Activated naive CD4-positive, alpha-beta T cell treated with anti-CD3 and anti-CD28 coated beads, Interleukin-2, amount 50 U/mL, for 16 hours (primary cell): ENCODE measurements at regions not wholly inside any gene's neighbourhood (a gene's known extent, or its start where the extent isn't known, plus 50 kb on each side); places are given as distances from the start of the nearest gene placed in this dataset.
"Not testable (repeated sequence)": the region's sequence is repeated elsewhere in the genome, so short reads cannot be mapped to it uniquely, and the experiment has no call there.

ENCODE experiments used
- DNase-seq: peaks from one replicate; pipeline ENCODE4 v3.0.0-alpha.2; 2020

- DNase-seq, result no peak
Measured at GRCh38 chr3:110646496-110646895, 425.1 kb upstream of the NECTIN3 start.

DNA sequence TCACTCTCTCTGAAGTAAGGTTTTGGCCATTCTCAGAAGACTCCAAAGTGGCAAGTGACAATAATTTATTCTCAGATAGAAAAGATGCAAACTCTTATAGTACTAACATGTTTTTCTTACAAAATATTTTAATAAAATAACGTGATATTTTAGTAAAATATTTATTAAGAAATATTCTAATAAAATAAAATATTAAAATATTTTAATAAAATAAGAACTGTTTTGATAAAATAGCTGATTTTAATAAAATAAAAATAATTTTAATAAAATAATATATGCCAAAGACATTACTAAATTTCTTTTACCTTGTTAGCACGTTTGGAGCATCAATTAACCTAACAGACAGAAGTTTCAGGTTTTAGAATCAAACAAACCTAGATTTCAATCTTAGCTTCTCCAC lies 424.0 kb upstream of the NECTIN3 start:
- DNase-seq, result no peak

- DNase-seq, result no peak
Measured at GRCh38 chr3:110650741-110651140, 420.9 kb upstream of the NECTIN3 start.

GRCh38 chr3:110654843-110655502 lies 416.6 kb upstream of the NECTIN3 start:
- DNase-seq, result no peak

DNA sequence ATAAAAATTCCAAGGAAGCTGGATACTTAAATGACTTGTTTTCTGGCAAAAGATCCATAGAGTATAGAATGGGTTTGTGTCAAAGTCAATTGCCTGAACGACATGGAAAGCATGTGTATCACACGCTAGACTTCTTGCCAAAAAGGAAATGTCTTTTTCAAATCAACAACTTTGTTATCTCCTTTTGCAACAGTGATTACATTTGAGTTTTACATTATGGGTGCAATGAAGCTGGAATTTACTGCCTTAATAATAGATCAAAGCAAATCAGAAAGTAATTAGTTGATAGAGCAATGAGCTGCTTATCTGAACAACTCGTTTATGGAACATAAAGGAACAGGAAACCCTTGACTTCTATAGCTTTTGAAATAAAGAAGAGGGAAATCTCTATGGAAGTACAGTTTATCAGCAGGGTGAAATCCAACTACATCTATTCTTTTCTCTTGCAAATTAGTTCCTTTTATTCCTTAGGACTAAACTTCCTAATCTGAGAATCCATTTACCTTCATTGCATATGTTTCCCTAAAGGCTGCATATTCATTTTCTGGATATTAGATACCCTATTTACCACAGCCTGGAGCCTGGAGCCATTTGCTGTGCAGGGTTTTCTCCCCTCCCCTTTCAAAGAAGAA lies 415.1 kb upstream of the NECTIN3 start:
- no peak for DNase-seq

- no peak for DNase-seq
Measured at GRCh38 chr3:110664148-110664547, 407.5 kb upstream of the NECTIN3 start.

- no peak for DNase-seq
Measured at GRCh38 chr3:110666495-110666894, 405.1 kb upstream of the NECTIN3 start.

DNA sequence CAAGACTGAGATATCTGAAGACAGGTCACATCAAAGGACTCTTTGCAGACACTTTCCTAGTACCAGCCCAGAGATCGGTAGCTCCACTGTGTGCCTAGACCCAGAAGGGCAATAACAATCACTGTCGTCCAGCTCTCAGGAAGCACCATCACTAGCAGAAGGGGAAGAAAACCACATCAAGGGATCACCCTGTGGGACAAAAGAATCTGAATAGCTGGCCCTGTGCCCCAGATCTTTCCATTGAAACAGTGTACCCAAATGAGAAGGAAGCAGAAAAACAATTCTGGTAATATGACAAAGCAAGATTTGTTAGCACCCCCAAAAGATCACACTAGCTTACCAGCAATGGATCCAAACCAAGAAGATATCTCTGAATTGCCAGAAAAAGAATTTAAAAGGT lies 404.4 kb upstream of the NECTIN3 start:
- DNase-seq, result no peak

- no peak for DNase-seq
Measured at GRCh38 chr3:110670407-110670806, 401.2 kb upstream of the NECTIN3 start.

DNA sequence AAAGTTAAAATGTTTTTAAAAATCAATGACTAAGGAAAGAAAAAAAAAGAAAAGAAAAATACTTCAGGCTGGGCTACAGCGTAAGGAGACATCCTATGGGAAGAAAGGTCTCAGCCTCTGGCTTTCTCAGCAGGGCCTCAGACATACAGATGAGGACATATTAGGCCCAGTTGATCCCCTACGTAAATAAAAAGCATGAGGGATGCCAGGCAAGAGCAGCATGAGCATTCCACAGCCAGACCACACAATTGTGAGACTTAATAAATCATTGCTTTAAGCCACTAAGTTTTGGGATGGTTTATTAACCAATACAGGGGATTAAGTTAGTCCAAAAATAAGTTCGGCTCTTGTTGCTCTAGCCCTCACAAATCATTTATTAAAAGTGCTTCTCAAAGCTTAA lies 394.1 kb upstream of the NECTIN3 start:
- DNase-seq, result no peak

- no peak for DNase-seq
Measured at GRCh38 chr3:110679285-110679684, 392.3 kb upstream of the NECTIN3 start.

DNA sequence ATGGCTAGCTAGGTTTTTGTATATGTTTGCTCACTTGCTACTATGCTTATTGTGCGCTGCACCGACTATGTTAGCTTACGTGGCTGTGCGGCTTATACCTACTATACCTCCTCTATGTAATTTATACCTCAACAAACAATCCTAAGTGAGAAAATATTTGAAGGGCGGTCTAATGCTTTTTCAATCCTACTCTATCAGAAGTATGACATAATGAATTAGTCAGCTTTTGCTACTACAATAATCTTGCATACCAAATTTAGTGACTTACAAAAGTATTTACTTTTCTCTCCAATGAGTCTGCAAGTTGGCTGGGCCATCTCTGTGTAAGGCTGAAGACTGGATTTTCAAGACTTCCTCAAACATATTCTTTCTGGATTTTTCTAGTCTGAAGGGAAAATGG lies 391.2 kb upstream of the NECTIN3 start:
- DNase-seq, result no peak

GRCh38 chr3:110684466-110684865 lies 387.1 kb upstream of the NECTIN3 start:
- DNase-seq, result no peak

GRCh38 chr3:110685630-110686029 lies 386.0 kb upstream of the NECTIN3 start:
- no peak for DNase-seq

DNA sequence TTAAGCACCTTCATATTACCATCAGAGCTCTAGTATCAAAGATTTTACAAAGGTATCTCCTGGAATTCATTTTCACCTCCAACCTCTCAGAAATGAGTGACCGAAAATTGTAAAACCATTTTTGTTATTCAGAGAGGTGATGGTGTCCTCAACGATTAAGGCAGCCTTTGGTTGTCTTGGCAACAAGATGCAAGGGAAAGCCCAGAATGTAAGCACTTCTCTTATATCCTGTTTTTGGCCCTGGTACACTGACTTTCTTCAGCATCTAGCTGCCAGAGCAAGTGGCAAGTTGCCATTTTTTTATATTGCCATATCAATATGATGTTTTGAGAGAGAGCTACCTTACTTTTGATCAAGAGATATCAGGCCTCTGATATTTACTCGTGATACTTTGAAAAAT lies 384.9 kb upstream of the NECTIN3 start:
- no peak for DNase-seq

DNA sequence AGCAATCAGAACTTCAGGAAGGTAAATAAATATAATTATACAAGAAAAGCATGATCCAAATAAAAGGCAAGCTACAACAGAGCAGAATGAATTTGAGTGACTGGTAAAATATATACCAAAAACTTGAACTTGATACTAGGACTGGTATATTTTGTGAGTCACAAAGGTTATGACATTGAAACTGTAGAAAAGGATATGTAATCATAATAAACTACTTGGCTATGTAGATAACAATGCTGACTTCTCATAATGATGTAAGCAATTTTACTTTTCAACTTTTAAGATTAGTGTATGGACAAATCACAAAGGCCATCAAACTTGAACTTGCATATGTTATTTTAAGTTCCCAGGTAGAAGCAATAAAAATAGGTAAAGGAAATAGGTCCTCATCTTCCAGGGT lies 384.5 kb upstream of the NECTIN3 start:
- DNase-seq, result no peak

DNA sequence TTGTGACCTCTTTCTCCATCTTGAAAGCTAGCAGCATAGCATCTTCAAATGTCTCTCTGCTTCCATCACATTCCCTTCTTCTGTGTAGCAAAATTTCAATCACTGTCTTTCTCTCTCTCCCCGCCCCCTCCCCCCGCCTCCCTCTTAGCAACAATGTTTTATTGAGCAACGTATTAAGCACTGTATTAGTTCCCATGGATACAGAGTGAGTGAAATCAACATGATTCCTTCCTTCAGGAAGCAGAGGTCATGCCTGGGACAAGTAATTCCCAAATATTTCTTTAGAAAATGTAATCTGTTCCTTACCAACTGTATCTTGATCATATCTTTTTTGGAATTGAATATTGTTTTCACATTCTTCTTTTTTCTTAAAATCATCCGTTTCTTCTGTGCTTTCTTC lies 373.7 kb upstream of the NECTIN3 start:
- no peak for DNase-seq

DNA sequence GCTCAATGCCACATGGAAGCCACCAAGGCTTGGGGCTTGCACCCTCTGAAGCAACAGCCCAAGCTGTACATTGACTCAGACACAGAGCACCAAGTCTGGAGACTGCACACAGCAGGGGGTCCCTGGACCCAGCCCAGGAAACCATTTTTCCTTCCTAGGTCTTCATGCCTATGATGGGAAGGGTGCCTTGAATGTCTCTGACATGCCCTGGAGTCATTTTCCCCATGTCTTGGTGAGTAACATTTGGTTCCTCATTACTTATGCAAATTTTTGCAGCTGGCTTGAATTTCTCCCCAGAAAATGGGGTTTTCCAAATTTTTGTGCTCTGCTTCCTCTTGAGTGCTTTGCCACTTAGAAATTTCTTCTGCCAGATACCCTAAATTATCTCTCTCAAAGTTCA lies 367.3 kb upstream of the NECTIN3 start:
- not testable (repeated sequence) for DNase-seq

GRCh38 chr3:110708156-110708555 lies 363.5 kb upstream of the NECTIN3 start:
- DNase-seq, result no peak

DNA sequence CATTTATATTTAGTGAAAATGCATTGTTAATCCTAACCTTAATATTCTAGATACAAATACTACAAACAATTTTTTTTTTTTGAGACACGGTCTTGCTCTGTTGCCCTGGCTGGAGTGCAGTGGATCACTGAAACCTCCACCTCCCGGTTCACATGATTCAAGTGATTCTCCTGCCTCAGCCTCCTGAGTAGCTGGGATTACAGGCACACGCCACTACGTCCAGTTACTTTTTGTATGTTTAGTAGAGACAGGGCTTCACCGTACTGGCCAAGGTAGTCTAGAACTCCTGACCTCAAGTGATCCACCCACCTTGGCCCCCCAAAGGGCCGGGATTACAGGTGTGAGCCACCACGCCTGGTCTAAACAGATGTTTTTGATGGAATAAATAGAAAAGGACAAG lies 361.5 kb upstream of the NECTIN3 start:
- DNase-seq, result no peak

- DNase-seq, result no peak
Measured at GRCh38 chr3:110710603-110711002, 361.0 kb upstream of the NECTIN3 start.

GRCh38 chr3:110711130-110711832 lies 360.3 kb upstream of the NECTIN3 start:
- DNase-seq, result no peak

DNA sequence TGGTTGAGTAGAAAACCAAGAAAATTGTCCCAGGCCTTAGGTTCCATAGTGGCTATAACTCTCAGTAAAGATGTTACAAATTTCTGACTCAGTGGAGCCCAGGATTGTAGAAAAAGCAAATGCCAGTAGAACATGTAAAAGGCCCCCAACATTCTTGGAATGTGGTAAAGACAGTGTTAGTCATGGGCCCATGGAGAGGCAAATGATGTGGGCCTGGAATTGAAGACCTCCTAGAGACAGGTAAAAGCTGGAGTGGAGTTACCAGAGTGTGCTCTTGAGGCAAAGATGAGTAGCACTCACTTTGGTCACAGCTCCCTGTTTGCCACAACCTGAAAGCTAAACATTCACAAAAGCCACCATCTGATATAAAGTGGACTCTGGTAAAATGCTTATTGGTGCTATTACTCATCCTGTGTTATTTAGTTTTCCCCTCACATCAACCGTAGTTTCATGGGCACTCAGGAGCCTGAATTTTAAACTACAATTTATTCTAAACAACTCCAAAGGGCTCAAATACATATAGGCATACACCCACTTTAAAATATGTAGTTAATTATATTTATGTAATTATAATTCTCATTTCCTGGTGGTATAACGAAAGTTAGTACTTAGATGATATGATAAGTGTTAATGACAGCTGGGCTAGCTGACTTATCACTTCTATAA lies 359.6 kb upstream of the NECTIN3 start:
- no peak for DNase-seq

- DNase-seq, result no peak
Measured at GRCh38 chr3:110727056-110727455, 344.6 kb upstream of the NECTIN3 start.
